H1 (cell line): ENCODE measurements at regions not wholly inside any gene's neighbourhood (a gene's known extent, or its start where the extent isn't known, plus 50 kb on each side); places are given as distances from the start of the nearest gene placed in this dataset.
"Not testable (repeated sequence)": the region's sequence is repeated elsewhere in the genome, so short reads cannot be mapped to it uniquely, and the experiment has no call there.

Experiments used
- CEBPB ChIP-seq: IDR thresholded peaks from 2 replicates; pipeline ENCODE4 v1.6.1; 2012; ENCODE audit warnings: low read depth, low read length
- CHD2 ChIP-seq: IDR thresholded peaks from 2 replicates; pipeline ENCODE4 v1.6.1; 2012; ENCODE audit warnings: low read length, improper control_type of control experiment
- CTCF ChIP-seq, 3 experiments: IDR thresholded peaks; 1 replicate in 2 of 3; 2 replicates in 1 of 3; pipeline versions ENCODE4 v1.5.1 to v1.6.1; 2011; ENCODE audit warnings: low read length in 3 of 3, mild to moderate bottlenecking in 3 of 3, inconsistent platforms in 2 of 3, low read depth in 1 of 3, moderate library complexity in 1 of 3; ENCODE audit not compliant: insufficient read depth in 1 of 3; ENCODE audit errors: control extremely low read depth in 1 of 3
- HDAC2 ChIP-seq, 2 experiments: fragments of 300-600 bp in 1 of 2; sonication (generic) in 1 of 2; IDR thresholded peaks; 2 replicates each; pipeline ENCODE4 v1.6.1; 2011 to 2012; ENCODE audit warnings: low read depth in 2 of 2, low read length in 2 of 2, mild to moderate bottlenecking in 2 of 2, moderate library complexity in 2 of 2, borderline replicate concordance in 1 of 2, inconsistent platforms in 1 of 2
- JUND ChIP-seq: IDR thresholded peaks from 2 replicates; pipeline ENCODE4 v1.6.1; 2011; ENCODE audit warnings: mild to moderate bottlenecking, improper control_type of control experiment, low read length
- RAD21 ChIP-seq, 2 experiments: IDR thresholded peaks in 1 of 2; conservative IDR thresholded peaks in 1 of 2; 2 replicates each; pipeline ENCODE4 v1.6.1; 2011; ENCODE audit warnings: low read depth in 2 of 2, low read length in 2 of 2, improper control_type of control experiment in 1 of 2, inconsistent platforms in 1 of 2, mild to moderate bottlenecking in 1 of 2, moderate library complexity in 1 of 2
- SP4 ChIP-seq: IDR thresholded peaks from 2 replicates; pipeline ENCODE4 v1.6.1; 2012; ENCODE audit warnings: low read length, inconsistent platforms
- TCF12 ChIP-seq: IDR thresholded peaks from 2 replicates; pipeline ENCODE4 v1.6.1; 2011; ENCODE audit warnings: low read depth, mild to moderate bottlenecking, low read length
- TEAD4 ChIP-seq: IDR thresholded peaks from 2 replicates; pipeline ENCODE4 v1.6.1; 2012; ENCODE audit warnings: low read depth, low read length, inconsistent platforms, mixed read lengths

- TF ChIP-seq JUND; TCF12; CTCF (IDR thresholded peaks at IDR 0.05; ENCODE audit: control extremely low read depth in 1 of 3, insufficient read depth in 1 of 3, low read depth in 1 of 3, low read length in 3 of 3); TEAD4; SP4; HDAC2 (IDR thresholded peaks at IDR 0.05; ENCODE audit: borderline replicate concordance in 1 of 2, low read depth in 2 of 2, low read length in 2 of 2); CHD2; CEBPB; RAD21 (IDR thresholded peaks at IDR 0.05 in 1 of 2, conservative IDR thresholded peaks at IDR 0.05 in 1 of 2; ENCODE audit: low read depth in 2 of 2, low read length in 2 of 2): not testable (repeated sequence)
Observed at GRCh38 chr2:91515966-91516365, 2824.5 kb downstream of the RPIA start.
